OCI-LY3 (cell line): ENCODE measurements at regions not wholly inside any gene's neighbourhood (a gene's known extent, or its start where the extent isn't known, plus 50 kb on each side); places are given as distances from the start of the nearest gene placed in this dataset.
A peak's percentile ranks its signal among the peaks of the same experiment; 100 is the strongest.

Experiments
- H2AFZ ChIP-seq: fragments of 200-600, 300-600 bp; shearing (Covaris generic); 2 replicates; pipeline ENCODE4 v1.6.0; 2014; ENCODE audit warnings: antibody characterized with exemption, low read depth, low read length
- H3K27ac ChIP-seq: fragments of 200-600, 300-600 bp; sonication (generic); 2 replicates; pipeline ENCODE4 v1.5.1; 2014; ENCODE audit warnings: mild to moderate bottlenecking, low read length, moderate library complexity, mixed read lengths
- H3K27me3 ChIP-seq: fragments of 200-600, 300-600 bp; sonication (generic); 2 replicates; pipeline ENCODE4 v1.6.1; 2014; ENCODE audit warnings: low read depth, low read length, mixed read lengths
- H3K36me3 ChIP-seq: fragments of 200-600, 300-600 bp; sonication (generic); replicated peaks from 2 replicates; pipeline ENCODE3; 2014; ENCODE audit warnings: low read depth, low read length, mixed read lengths
- H3K4me1 ChIP-seq: fragments of 300-600, 200-600 bp; sonication (generic); 2 replicates; pipeline ENCODE4 v1.6.1; 2014; ENCODE audit warnings: low read length, mixed read lengths
- H3K4me2 ChIP-seq: fragments of 200-600, 300-600 bp; sonication (generic); 2 replicates; pipeline ENCODE4 v1.6.1; 2014; ENCODE audit warnings: low read length, mixed read lengths
- H3K4me3 ChIP-seq: fragments of 300-600, 200-600 bp; sonication (generic); 2 replicates; pipeline ENCODE4 v1.5.1; 2014; ENCODE audit warnings: antibody characterized with exemption, mild to moderate bottlenecking, low read length, moderate library complexity
- H3K79me2 ChIP-seq: fragments of 300-600, 200-600 bp; shearing (Covaris generic); 2 replicates; pipeline ENCODE4 v1.6.1; 2014; ENCODE audit warnings: mild to moderate bottlenecking, low read length, mixed read lengths
- H3K9ac ChIP-seq: fragments of 300-600, 200-600 bp; shearing (Covaris generic); 2 replicates; pipeline ENCODE4 v1.6.0; 2014; ENCODE audit warnings: mild to moderate bottlenecking, low read length, moderate library complexity
- H3K9me3 ChIP-seq: fragments of 200-600, 300-600 bp; shearing (Covaris generic); 2 replicates; pipeline ENCODE4 v1.6.1; 2014; ENCODE audit warnings: low read length, mixed read lengths; ENCODE audit not compliant: insufficient read depth
- H4K20me1 ChIP-seq: fragments of 200-600, 300-600 bp; sonication (generic); 2 replicates; pipeline ENCODE4 v1.6.1; 2016; ENCODE audit warnings: low read length, mixed read lengths; ENCODE audit not compliant: insufficient read depth
- CTCF ChIP-seq: fragments of 200-600, 300-600 bp; sonication (generic); IDR thresholded peaks from 2 replicates; pipeline ENCODE4 v1.5.1; 2014; ENCODE audit warnings: antibody characterized with exemption, low read length, low read depth
- EZH2phosphoT487 ChIP-seq: fragments of 200-600 bp; shearing (Covaris generic); IDR thresholded peaks from 2 replicates; pipeline ENCODE4 v1.6.1; 2018; ENCODE audit warnings: antibody characterized with exemption, mixed run types, low read depth

- H3K4me3 ChIP-seq: no peak overlapping the region
- no peak overlapping the region for H3K27ac ChIP-seq
- H4K20me1 ChIP-seq: no peaks in the 10 kb centered on the region
- no peaks in the 10 kb centered on the region for H3K27me3 ChIP-seq
- no peak overlapping the region for H2AFZ ChIP-seq
- no peaks in the 10 kb centered on the region for H3K36me3 ChIP-seq
- H3K9ac ChIP-seq: no peak overlapping the region
- H3K4me1 ChIP-seq: no peaks in the 10 kb centered on the region
- peaks cover 4% of the 10 kb centered on the region; the same call in 1 of the 2 replicates for H3K9me3 ChIP-seq
- H3K4me2 ChIP-seq: no peak overlapping the region
- no peaks in the 10 kb centered on the region for H3K79me2 ChIP-seq
- TF ChIP-seq EZH2phosphoT487 (no peak), CTCF (no peak)
These were observed 177.7 kb downstream of the KIF20B start for GRCh38 chr10:89879121-89879520.

GRCh38 chr10:89887406-89887805 is 186.0 kb downstream of the KIF20B start:
- Histone ChIP-seq H3K9me3 (no peaks in the 10 kb centered on the region), H3K79me2 (no peaks in the 10 kb centered on the region), H2AFZ (no peak overlapping the region), H3K27me3 (no peaks in the 10 kb centered on the region), H3K4me1 (peaks cover 66% of the 10 kb centered on the region), H3K9ac (peak overlapping the region; percentile 96), H3K4me2 (peak overlapping the region; percentile 89), H4K20me1 (no peaks in the 10 kb centered on the region), H3K27ac (peak overlapping the region; percentile 100), H3K36me3 (peaks cover 12% of the 10 kb centered on the region), H3K4me3 (peak overlapping the region; percentile 71)
- TF ChIP-seq EZH2phosphoT487 (no peak), CTCF (no peak)

GRCh38 chr10:89887830-89888229 is 186.4 kb downstream of the KIF20B start:
- no peak for TF ChIP-seq EZH2phosphoT487
- TF ChIP-seq CTCF: no peak
- Histone ChIP-seq H2AFZ (no peak overlapping the region), H4K20me1 (no peaks in the 10 kb centered on the region), H3K79me2 (no peaks in the 10 kb centered on the region), H3K9me3 (no peaks in the 10 kb centered on the region), H3K27ac (peak overlapping the region; percentile 100), H3K4me3 (peak overlapping the region; percentile 71), H3K4me1 (peaks cover 66% of the 10 kb centered on the region), H3K9ac (peak overlapping the region; percentile 96), H3K4me2 (peak overlapping the region; percentile 89), H3K27me3 (no peaks in the 10 kb centered on the region), H3K36me3 (peaks cover 13% of the 10 kb centered on the region)

- Histone ChIP-seq H3K4me1 (peaks cover 66% of the 10 kb centered on the region), H3K27me3 (no peaks in the 10 kb centered on the region), H2AFZ (no peak overlapping the region), H3K36me3 (peaks cover 15% of the 10 kb centered on the region), H3K27ac (peak overlapping the region; percentile 100), H4K20me1 (no peaks in the 10 kb centered on the region), H3K79me2 (no peaks in the 10 kb centered on the region), H3K9ac (peak overlapping the region; percentile 96), H3K9me3 (no peaks in the 10 kb centered on the region), H3K4me2 (peak overlapping the region; percentile 89), H3K4me3 (peak overlapping the region; percentile 71)
- TF ChIP-seq CTCF: no peak
- TF ChIP-seq EZH2phosphoT487: 0 out of 2 replicates have a peak, but pooled peaks have one; percentile 21
These were observed 187.1 kb downstream of the KIF20B start for GRCh38 chr10:89888321-89889070.
